HG03469 (cell line): ENCODE measurements at regions not wholly inside any gene's neighbourhood (a gene's known extent, or its start where the extent isn't known, plus 50 kb on each side); places are given as distances from the start of the nearest gene placed in this dataset.

Source experiments
- ATAC-seq: cut with Tn5 transposase; IDR thresholded peaks from one replicate; pipeline ENCODE4 v1.9.1; 2021; ENCODE audit warnings: mild to moderate bottlenecking, moderate library complexity, moderate number of reproducible peaks; ENCODE audit not compliant: unreplicated experiment

DNA sequence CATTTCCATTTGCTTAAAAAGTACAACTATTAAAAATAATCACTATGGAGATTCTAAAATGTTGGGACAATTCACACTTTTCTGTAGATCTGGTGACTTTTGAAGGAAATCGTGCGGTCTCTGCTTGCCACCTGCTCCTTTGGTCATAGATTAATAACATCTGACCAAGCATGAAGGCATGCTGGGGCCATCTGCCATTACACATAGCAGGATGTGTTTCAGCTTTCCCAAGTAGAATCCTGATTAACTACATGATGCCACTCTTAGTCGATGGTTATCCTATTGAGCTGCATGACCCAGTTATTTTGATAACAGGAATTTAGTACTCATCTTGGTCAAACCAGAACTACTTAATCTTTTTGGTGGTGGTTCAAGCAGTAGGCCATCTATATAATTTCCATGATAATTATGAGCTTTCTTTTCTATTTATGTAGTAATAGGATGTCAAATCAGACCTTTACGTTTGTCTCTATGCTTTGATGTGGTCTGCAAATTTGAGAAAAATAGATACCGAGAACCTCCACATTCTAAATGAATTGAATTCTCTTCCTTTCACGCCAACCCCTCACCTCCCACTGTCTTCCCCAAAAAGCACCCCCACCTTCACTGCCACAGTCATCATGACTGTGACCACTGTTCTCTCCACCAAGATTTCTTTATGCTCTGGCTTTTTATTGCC lies 158.1 kb downstream of the DIPK2A start:
- no peak for ATAC-seq

GRCh38 chr3:144141074-144141473 lies 169.5 kb downstream of the DIPK2A start:
- no peak for ATAC-seq

DNA sequence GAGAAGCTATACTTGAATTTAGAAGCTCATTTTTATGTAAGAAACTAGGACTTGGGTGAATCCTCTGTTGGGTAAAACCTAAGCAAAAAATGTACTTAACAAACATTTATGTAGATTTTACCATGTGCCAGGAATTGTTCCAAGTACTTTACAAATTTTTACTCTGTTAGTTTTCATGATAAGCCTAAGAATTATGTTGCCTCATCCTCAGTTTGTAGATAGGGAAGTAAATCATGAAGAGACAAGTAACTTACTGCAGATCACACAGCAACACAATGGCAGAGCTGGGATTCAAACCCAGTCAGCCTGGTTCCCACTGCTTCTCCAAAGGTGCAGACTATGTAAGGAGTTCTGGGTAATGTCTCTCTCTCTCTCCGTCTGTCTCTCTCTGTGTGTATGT lies 169.9 kb downstream of the DIPK2A start:
- ATAC-seq = no peak

DNA sequence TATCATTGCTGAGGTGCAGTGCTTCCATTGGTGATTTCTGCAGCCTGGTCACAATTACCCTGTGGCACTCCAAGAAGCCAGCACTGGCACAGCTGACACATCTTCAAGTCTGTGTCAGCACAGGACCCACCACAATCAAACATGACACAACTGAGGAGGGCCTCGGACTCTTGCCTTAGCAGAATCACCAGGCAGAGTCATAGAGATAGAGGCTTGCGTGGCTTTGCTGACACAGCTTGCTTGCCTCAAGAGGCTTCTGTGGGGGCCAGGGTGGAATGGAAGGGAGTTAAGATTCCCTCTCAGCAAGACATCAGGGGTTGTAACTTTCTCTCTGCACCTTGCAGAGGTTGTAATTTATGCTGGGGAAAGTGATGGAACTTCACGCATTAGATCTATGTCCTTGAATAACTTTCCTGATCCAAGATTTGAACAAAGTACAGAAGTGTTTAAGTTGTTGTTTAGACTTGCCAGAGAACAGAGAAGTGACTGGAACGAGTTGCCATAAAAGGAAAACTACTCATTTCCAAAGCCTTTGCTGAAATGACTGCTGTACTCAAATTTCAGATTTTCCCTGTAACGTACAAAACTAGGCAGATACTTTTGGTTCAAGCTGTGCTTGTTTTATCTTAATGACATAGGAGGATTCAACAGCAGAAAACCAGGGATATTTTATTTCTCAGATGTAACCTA lies 170.7 kb downstream of the DIPK2A start:
- no peak for ATAC-seq

GRCh38 chr3:144148356-144148755 lies 176.7 kb downstream of the DIPK2A start:
- no peak for ATAC-seq

- ATAC-seq = no peak
Observed at GRCh38 chr3:144151983-144152382, 180.4 kb downstream of the DIPK2A start.

DNA sequence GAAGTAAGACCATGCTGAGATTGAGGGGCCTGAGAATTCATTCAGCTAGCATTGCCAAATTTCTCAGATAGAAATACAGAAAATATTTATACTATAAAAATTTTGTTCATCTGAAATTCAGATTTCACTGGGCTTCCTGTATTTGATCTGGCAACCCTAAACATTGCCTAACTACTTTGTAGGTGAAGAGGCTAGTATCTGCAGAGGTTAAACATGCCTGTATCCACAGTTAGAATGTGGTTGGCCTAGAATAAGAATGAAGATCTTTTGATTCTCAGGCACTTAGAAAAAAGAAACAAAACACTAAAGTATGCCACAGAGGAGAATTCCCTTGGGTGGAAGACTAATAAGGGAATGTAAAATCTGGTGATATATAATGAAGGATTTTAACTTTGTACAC lies 189.0 kb downstream of the DIPK2A start:
- no peak for ATAC-seq

GRCh38 chr3:144162042-144162441 lies 190.4 kb downstream of the DIPK2A start:
- no peak for ATAC-seq

DNA sequence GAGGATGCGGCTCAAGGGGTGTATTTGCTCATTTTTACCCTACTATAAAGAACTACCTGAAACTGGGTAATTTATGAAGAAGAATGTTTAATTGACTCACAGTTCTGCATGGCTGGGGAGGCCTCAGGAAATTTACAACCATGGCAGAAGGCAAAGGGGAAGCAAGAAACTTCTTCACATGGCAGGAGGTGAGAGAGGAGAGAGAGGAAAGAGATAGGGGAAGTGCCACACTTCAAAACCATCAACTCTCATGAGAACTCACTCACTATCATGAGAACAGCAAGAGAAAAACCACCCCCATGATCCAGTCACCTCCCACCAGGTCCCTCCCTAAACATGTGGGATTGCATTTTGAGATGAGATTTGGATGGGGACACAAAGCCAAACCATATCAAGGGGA lies 192.7 kb downstream of the DIPK2A start:
- no peak for ATAC-seq

DNA sequence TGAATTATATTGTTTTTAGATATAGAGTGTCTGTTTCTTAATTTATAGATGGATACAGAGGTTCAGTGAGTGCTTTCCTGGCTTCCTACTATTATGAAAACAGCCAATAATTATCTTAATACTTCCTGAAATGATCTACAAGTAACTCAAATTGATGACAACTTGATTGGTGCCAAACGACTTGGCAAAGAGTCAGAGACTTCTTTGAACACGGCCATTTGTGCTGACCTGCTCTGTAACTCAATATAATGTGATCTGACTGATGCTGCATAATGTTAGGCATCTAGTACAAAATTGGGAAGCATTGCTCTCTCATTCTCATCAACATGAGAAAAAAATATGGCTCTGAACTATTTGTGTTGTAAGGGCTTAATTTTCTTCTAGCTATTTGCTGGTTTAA lies 193.9 kb downstream of the DIPK2A start:
- ATAC-seq = no peak

DNA sequence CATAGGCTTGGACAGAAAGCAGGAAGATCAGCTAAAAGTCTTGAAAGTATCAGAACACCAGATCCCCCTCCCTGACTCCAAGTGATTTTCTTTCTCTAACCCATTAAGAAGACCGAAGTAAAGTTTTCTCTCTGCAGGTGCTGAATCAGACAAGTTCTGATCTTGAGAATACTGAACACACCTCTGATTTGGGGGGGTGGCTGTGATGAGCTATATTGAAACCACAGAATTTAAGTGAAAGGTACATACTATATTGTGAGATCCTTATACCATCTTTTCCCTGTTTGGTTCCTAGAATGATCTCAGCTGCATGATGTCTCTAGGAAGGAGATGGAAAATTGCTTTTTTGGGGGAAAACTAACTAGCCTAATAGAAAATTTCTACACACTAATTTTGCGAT lies 196.0 kb downstream of the DIPK2A start:
- no peak for ATAC-seq

GRCh38 chr3:144173491-144173890 lies 201.9 kb downstream of the DIPK2A start:
- ATAC-seq = no peak

GRCh38 chr3:144175644-144176425 lies 204.2 kb downstream of the DIPK2A start:
- no peak for ATAC-seq

DNA sequence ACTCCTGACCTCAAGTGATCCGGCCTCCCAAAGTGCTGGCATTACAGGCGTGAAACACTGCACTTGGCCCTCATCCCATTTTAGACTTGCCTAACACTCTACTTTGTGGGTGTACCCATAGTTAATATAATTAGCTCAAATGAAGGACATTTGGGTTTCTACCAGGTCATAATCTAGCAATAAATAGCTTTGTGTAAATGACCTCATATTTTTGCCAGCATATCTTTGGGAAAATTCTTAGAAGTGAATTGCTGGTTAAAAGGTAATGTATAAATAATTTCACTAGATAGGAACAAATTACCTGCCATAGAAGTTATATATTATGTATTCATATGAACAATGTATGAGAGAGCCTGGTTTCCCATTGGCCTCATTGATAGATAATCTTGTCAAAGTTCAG lies 206.0 kb downstream of the DIPK2A start:
- ATAC-seq = no peak

DNA sequence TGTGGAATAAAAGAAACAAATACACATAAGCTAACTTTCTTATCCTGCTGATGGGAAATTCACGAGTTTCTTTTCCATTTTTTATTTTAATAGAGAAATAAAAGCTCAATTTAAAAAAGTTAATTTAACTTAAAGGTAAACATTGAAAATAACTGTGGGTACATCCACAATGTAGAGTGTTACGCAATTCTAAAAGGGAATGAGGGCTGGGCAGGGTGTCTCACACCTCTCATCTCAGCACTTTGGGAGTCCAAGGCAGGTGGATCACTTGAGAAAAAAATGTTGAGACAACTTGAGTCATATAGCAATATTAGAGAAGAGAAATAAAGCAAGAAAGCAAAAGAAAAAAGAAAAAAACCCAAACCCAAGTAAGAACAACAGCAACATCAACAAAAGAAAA lies 207.0 kb downstream of the DIPK2A start:
- no peak for ATAC-seq

DNA sequence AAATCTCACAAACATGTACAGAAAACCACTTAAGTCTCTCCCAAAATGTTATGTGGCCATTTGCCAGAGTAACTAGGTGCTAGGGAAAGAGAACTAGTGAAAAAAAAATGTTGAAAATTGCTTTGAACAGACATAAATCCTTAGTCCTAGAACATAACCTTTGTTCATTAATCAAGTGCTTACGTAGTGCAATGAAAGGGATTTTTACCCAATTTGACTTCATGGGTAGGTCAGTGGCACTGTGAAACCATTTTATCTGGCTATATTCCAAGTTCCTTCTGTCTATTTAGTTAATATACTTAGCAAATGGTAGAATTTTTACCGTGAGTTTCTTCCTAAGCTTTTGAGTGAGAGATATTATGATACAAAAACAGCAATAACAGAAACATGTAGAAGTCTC lies 209.4 kb downstream of the DIPK2A start:
- ATAC-seq = no peak

- ATAC-seq = no peak
Observed at GRCh38 chr3:144182501-144182900, 210.9 kb downstream of the DIPK2A start.

GRCh38 chr3:144185276-144185675 lies 213.7 kb downstream of the DIPK2A start:
- ATAC-seq = no peak

- no peak for ATAC-seq
Observed at GRCh38 chr3:144187531-144188210, 216.0 kb downstream of the DIPK2A start.

DNA sequence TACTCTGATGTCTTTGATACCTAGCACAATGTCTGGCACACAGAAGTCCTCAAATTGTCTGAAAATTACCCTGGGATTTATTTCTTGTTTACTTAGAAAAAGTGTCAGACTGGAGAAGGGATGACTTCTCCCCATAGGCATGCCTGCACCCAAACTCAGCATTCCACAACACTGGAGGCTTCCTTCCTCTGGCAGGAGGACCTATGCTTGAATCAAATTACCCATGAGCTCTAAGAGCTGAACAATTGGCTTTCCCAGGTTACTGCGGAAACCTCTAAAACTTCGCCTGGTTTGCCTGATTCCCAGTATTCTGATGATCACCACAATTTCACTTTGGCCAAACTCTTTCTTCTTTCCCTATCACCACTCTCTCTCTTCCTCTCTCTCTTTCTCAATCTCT lies 217.4 kb downstream of the DIPK2A start:
- ATAC-seq = no peak

- no peak for ATAC-seq
Observed at GRCh38 chr3:144197116-144197515, 225.5 kb downstream of the DIPK2A start.
